ENCODE measurements at regions not wholly inside any gene's neighbourhood (a gene's known extent, or its start where the extent isn't known, plus 50 kb on each side); places are given as distances from the start of the nearest gene placed in this dataset.

DNA sequence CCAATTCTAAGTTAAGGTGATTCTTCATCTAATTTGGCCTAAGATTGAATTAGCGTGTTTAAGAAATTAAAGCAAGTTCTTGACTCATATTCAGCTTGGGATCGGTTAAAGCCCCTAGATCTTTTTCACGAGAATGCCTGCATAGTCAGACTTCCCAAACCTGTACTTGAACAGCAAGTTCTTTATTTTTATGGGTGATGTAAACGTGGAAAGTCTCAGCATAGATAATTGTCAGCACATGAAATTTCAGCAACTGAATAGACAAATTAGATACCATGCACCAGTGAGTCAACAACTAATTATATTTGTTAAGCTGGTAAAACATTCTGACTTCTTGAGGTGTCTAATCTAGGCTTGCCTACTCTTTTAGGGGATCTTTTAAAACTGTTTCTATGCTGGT, 183.1 kb upstream of the TNFAIP3 start:
- H3K9ac ChIP-seq (ENCODE audit: insufficient read depth in 1 of 2, low read length in 2 of 2): no peak overlapping the region
- no peaks in the 10 kb centered on the region for H3K36me3 ChIP-seq (ENCODE audit: control insufficient read depth in 4 of 4, insufficient read depth in 4 of 4, low read length in 4 of 4)
- no peak overlapping the region for H3K27ac ChIP-seq (ENCODE audit: low read depth in 1 of 2, low read length in 1 of 2)
- no peak overlapping the region for H3K4me3 ChIP-seq
- WGBS, 2 donors: 69 to 70% methylated on average over 4 of the region's 4 CpGs
- DNase-seq (no peak), ATAC-seq (ENCODE audit: insufficient read depth, low FRiP score) (no peak)
- peaks cover 0 to 2% (median 0%) of the 10 kb centered on the region in 5 donors for H3K4me1 ChIP-seq (ENCODE audit: control insufficient read depth in 5 of 5, insufficient read depth in 5 of 5, low read length in 5 of 5)
- H3K9me3 ChIP-seq (ENCODE audit: control insufficient read depth in 4 of 4, insufficient read depth in 3 of 4, low read length in 3 of 4): no peaks in the 10 kb centered on the region
- H3K27me3 ChIP-seq (ENCODE audit: control insufficient read depth in 3 of 3, insufficient read depth in 3 of 3, low read length in 2 of 3): no peaks in the 10 kb centered on the region
- TF ChIP-seq, protein P1, sequence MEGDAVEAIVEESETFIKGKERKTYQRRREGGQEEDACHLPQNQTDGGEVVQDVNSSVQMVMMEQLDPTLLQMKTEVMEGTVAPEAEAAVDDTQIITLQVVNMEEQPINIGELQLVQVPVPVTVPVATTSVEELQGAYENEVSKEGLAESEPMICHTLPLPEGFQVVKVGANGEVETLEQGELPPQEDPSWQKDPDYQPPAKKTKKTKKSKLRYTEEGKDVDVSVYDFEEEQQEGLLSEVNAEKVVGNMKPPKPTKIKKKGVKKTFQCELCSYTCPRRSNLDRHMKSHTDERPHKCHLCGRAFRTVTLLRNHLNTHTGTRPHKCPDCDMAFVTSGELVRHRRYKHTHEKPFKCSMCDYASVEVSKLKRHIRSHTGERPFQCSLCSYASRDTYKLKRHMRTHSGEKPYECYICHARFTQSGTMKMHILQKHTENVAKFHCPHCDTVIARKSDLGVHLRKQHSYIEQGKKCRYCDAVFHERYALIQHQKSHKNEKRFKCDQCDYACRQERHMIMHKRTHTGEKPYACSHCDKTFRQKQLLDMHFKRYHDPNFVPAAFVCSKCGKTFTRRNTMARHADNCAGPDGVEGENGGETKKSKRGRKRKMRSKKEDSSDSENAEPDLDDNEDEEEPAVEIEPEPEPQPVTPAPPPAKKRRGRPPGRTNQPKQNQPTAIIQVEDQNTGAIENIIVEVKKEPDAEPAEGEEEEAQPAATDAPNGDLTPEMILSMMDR (IDR thresholded peaks at IDR 0.05; ENCODE audit: control extremely low read depth, extremely low read depth): no peak

DNA sequence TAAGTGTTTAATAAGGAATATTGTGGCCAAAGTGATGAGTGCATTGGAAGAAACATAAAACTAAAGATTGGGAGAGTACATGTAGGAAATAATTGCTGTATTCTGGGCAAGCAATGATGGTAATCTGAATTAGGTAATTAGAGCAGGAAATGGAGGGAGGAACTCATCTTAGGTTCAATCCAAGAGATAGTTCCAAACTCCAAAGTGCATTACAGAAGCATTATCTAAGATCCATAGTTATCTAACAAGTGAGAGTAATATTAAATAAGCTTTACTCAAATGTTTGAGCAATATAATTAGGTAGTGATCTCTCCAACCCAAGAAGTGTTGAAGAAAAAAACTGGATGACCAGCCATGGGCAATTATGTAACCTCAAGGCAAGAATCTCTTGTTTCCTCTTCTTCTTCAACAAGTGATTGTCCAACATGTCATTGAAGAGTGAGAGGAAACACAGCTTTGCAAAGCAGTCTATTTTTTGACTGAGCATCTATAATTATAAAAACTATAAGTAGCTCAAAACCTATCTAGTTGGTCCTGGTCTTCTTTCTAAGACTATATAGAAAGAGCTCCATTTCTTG, 181.2 kb upstream of the TNFAIP3 start:
- Histone ChIP-seq H3K36me3 (ENCODE audit: control insufficient read depth in 4 of 4, insufficient read depth in 4 of 4, low read length in 4 of 4) (no peaks in the 10 kb centered on the region), H3K27me3 (ENCODE audit: control insufficient read depth in 3 of 3, insufficient read depth in 3 of 3, low read length in 2 of 3) (no peaks in the 10 kb centered on the region), H3K4me1 (ENCODE audit: control insufficient read depth in 5 of 5, insufficient read depth in 5 of 5, low read length in 5 of 5) (peaks cover 0 to 2% (median 0%) of the 10 kb centered on the region in 5 donors), H3K9me3 (ENCODE audit: control insufficient read depth in 4 of 4, insufficient read depth in 3 of 4, low read length in 3 of 4) (no peaks in the 10 kb centered on the region), H3K27ac (ENCODE audit: low read depth in 1 of 2, low read length in 1 of 2) (no peak overlapping the region), H3K4me3 (no peak overlapping the region), H3K9ac (ENCODE audit: insufficient read depth in 1 of 2, low read length in 2 of 2) (no peak overlapping the region)
- ATAC-seq (ENCODE audit: insufficient read depth, low FRiP score) (no peak), DNase-seq (no peak)
- TF ChIP-seq, protein P1 (IDR thresholded peaks at IDR 0.05; ENCODE audit: control extremely low read depth, extremely low read depth): no peak

DNA sequence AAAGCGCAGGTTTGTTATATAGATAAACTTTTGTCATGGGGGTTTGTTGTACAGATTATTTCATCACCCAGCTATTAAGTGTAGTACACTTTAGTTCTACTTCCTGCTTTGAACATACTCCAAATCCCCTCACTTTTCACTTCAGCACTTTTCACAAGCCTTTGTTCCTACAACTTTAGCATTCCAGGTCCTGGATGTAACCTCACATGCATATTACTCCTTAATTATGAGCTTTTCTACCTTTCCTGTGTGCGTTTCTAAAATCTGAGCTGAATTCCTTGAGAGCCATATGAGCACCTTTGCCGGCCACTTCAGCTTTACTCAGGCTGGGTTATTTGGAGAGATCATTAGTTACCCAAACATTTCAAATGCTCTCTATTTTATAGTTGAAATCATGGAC, 179.2 kb upstream of the TNFAIP3 start:
- peak in 1 of 3 donors; percentile 51 for DNase-seq
- WGBS, 2 donors: 76 to 90% methylated on average over 3 of the region's 3 CpGs
- Histone ChIP-seq H3K27me3 (ENCODE audit: control insufficient read depth in 3 of 3, insufficient read depth in 3 of 3, low read length in 2 of 3) (no peaks in the 10 kb centered on the region), H3K9me3 (ENCODE audit: control insufficient read depth in 4 of 4, insufficient read depth in 3 of 4, low read length in 3 of 4) (no peaks in the 10 kb centered on the region), H3K36me3 (ENCODE audit: control insufficient read depth in 4 of 4, insufficient read depth in 4 of 4, low read length in 4 of 4) (no peaks in the 10 kb centered on the region), H3K9ac (ENCODE audit: insufficient read depth in 1 of 2, low read length in 2 of 2) (no peak overlapping the region), H3K4me1 (ENCODE audit: control insufficient read depth in 5 of 5, insufficient read depth in 5 of 5, low read length in 5 of 5) (peaks cover 0 to 4% (median 0%) of the 10 kb centered on the region in 5 donors), H3K27ac (ENCODE audit: low read depth in 1 of 2, low read length in 1 of 2) (no peak overlapping the region), H3K4me3 (no peak overlapping the region)
- ATAC-seq (ENCODE audit: insufficient read depth, low FRiP score): no peak
- TF ChIP-seq, protein P1 (IDR thresholded peaks at IDR 0.05; ENCODE audit: control extremely low read depth, extremely low read depth): no peak
